ELF-1 (cell line): ENCODE measurements at regions not wholly inside any gene's neighbourhood (a gene's known extent, or its start where the extent isn't known, plus 50 kb on each side); places are given as distances from the start of the nearest gene placed in this dataset.
"Not testable (repeated sequence)": the region's sequence is repeated elsewhere in the genome, so short reads cannot be mapped to it uniquely, and the experiment has no call there.

Experiments
- DNase-seq: peaks from one replicate; pipeline ENCODE4 v3.0.0-alpha.2; 2016; ENCODE audit warnings: low read depth, low spot score

- DNase-seq = no peak
Measured at GRCh38 chr17:31748881-31749280, 110.2 kb downstream of the COPRS start.

- DNase-seq = no peak
Measured at GRCh38 chr17:31746884-31747495, 112.1 kb downstream of the COPRS start.

GRCh38 chr17:31745964-31746600 lies 113.0 kb downstream of the COPRS start:
- no peak for DNase-seq

GRCh38 chr17:31744511-31744951 lies 114.5 kb downstream of the COPRS start:
- no peak for DNase-seq

GRCh38 chr17:31743797-31744196 lies 115.2 kb downstream of the COPRS start:
- no peak for DNase-seq

GRCh38 chr17:31741371-31741770 lies 117.7 kb downstream of the COPRS start:
- peak; percentile 63 for DNase-seq

GRCh38 chr17:31740611-31741082 lies 118.4 kb downstream of the COPRS start:
- peak; percentile 45 for DNase-seq

- DNase-seq = no peak
Measured at GRCh38 chr17:31738996-31739699, 119.9 kb downstream of the COPRS start.

GRCh38 chr17:31738488-31738887 lies 120.6 kb downstream of the COPRS start:
- no peak for DNase-seq

- no peak for DNase-seq
Measured at GRCh38 chr17:31738067-31738466, 121.0 kb downstream of the COPRS start.

GRCh38 chr17:31736855-31737625 lies 122.0 kb downstream of the COPRS start:
- no peak for DNase-seq

GRCh38 chr17:31733326-31733725 lies 125.7 kb downstream of the COPRS start:
- peak; percentile 61 for DNase-seq

- DNase-seq = not testable (repeated sequence)
Measured at GRCh38 chr17:31731585-31732154, 127.4 kb downstream of the COPRS start.

GRCh38 chr17:31731118-31731517 lies 127.9 kb downstream of the COPRS start:
- no peak for DNase-seq

- no peak for DNase-seq
Measured at GRCh38 chr17:31726980-31727427, 132.0 kb downstream of the COPRS start.

GRCh38 chr17:31724619-31725018 lies 134.4 kb downstream of the COPRS start:
- DNase-seq = no peak

- DNase-seq = no peak
Measured at GRCh38 chr17:31724026-31724425, 135.0 kb downstream of the COPRS start.

- DNase-seq = no peak
Measured at GRCh38 chr17:31722251-31723056, 136.6 kb downstream of the COPRS start.

- DNase-seq = no peak
Measured at GRCh38 chr17:31721291-31722025, 137.6 kb downstream of the COPRS start.

GRCh38 chr17:31717251-31717650 lies 141.8 kb downstream of the COPRS start:
- not testable (repeated sequence) for DNase-seq
